HG03103 (cell line): ENCODE measurements at regions not wholly inside any gene's neighbourhood (a gene's known extent, or its start where the extent isn't known, plus 50 kb on each side); places are given as distances from the start of the nearest gene placed in this dataset.
"Not testable (repeated sequence)": the region's sequence is repeated elsewhere in the genome, so short reads cannot be mapped to it uniquely, and the experiment has no call there.

Experiments
- ATAC-seq: cut with Tn5 transposase; IDR thresholded peaks from one replicate; pipeline ENCODE4 v1.9.1; 2021; ENCODE audit warnings: low read depth; ENCODE audit not compliant: unreplicated experiment

GRCh38 chr12:70008944-70009343 lies 183.9 kb downstream of the MYRFL start:
- ATAC-seq = no peak

DNA sequence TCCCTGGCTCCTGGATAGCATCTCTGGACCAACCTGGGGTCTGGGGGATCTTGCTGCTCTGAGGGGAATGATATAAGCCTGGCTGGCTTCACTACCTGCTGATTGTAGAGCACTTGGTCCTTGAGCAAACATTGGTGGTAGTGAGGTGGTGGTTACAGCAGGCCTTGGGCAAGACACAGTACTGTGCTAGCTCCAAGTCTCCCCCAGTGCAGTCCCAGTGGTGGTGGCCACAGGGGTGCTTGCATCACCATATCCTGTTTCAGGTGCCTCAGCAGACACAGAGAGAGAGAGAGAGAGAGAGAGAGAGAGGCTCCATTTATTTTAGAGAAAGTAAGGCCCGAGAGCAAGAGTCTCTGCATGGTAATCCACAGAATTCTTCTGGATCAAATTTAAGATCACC lies 186.3 kb downstream of the MYRFL start:
- ATAC-seq = no peak

DNA sequence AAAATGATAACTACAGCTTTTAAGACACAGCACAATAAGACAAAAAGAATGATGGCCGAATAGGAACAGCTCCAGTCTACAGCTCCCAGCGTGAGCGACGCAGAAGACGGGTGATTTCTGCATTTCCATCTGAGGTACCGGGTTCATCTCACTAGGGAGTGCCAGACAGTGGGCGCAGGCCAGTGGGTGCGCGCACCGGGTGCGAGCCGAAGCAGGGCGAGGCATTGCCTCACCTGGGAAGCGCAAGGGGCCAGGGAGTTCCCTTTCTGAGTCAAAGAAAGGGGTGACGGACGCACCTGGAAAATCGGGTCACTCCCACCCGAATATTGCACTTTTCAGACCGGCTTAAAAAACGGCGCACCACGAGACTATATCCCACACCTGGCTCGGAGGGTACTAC lies 188.0 kb downstream of the MYRFL start:
- not testable (repeated sequence) for ATAC-seq

- no peak for ATAC-seq
Observed at GRCh38 chr12:70028515-70028914, 203.5 kb downstream of the MYRFL start.

DNA sequence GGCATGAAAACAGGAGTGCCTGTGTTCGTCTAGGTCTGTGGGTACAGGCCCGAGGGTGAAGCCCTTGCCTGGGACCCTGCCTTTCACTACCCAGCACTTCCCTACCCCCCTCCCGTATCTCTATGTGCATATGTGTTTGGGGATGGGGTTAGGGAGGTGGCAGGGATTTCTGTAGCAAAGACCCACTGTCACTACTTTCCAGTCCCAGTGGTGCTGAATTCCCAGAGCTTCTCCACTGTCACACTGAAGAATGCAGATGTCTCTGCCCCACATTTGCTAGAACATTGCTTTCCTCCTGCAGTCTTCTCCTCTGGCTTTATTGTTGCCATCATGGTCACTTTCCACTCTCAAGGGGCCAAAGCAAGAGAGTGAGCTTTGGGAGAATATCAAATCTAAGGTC lies 203.9 kb downstream of the MYRFL start:
- no peak for ATAC-seq

DNA sequence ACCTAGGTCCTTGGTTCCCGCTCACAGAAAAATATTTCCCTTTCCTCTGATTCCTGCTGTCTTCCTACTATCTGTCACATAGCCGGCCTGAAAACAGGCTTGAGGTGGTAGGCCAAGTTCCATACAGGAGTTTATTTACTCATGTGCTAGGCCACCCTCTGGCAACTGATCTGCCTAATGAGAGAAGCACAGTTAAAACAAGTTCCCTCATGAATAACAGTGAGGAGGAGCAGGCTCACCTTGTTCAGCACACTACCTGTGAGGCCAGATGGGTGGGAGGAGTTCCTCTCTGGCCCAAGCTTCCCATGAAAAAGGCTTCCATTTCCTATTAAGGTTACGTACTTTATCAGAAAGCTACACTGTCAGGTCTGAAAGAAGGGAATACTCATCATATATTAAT lies 206.0 kb downstream of the MYRFL start:
- ATAC-seq = no peak

DNA sequence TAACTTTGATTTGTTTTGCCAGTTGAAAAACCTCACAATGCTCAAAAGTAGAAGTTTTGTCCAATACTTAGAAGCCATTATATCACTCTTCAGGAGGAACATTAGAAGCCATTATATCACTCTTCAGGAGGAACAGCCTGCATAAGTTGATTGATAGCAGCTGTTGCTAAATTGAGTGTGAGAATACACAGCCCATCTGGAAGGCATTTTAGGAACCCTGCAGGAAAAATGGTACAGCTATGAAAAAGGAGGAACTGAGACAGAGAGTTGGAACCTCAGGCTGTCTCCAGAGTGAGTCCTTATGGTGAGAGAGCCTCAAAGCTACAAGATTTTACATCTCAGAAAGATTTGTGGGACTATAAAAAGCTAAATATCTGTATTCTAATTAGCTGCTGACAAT lies 207.0 kb downstream of the MYRFL start:
- ATAC-seq = no peak

- ATAC-seq = no peak
Observed at GRCh38 chr12:70033310-70033709, 208.3 kb downstream of the MYRFL start.

DNA sequence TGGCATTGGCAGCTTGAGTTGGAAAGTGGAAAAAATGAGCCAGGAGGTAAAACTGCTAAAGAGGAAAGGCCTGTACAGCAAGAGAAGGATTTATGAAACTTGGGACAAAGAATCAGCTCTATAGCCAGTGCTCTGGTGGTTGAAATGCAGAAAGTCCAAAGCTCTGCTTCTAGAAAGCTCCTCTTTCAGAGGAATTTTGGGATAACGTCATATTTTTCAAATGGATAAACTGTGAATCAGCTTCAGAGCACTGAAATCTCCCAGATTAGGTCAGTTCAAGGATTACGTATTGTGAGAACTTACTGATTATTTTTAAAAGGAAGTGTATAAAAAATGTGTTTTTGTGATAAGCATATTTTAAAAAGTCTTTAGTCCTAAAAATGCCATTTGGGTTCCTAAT lies 203.1 kb upstream of the CNOT2 start:
- no peak for ATAC-seq

GRCh38 chr12:70042675-70043074 lies 200.6 kb upstream of the CNOT2 start:
- ATAC-seq = no peak

GRCh38 chr12:70043490-70044138 lies 199.6 kb upstream of the CNOT2 start:
- no peak for ATAC-seq

DNA sequence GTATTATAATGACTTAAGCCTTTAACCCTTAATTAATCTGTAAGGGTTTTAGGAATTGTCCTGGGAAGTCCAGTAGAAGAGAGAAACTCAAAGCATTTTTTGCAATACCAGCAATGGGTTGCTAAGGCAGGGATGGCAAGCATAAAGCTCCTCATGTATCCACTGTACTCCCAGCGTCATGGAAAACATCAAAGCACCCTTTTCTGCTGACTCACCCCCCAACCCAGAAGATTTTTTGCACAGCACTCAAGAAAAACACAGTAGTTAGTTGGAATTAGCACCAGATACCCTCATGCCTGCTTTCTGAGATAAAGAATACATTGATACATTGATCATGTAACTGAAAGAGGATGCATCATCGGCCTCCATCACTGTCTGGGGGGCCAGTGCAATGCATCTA lies 199.1 kb upstream of the CNOT2 start:
- no peak for ATAC-seq

DNA sequence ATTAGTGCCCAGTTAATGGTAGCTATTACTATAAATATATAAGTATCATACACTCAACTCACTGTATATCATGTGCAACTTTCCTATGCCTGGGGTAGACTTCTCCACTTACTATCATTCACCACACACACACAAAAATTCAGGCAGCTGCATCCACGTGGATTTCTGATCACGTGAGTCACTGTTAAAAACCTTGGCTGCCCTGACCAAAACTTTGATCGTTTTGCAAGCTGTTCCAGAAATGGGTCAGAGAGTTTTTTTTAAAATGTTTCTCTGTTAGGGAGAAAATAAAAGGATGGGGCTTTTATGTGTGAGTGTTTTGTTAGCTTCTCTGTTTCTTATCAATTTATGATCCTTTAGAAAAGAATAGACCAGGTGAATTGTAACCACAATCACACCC lies 198.2 kb upstream of the CNOT2 start:
- no peak for ATAC-seq

GRCh38 chr12:70045514-70045913 lies 197.7 kb upstream of the CNOT2 start:
- ATAC-seq = no peak

DNA sequence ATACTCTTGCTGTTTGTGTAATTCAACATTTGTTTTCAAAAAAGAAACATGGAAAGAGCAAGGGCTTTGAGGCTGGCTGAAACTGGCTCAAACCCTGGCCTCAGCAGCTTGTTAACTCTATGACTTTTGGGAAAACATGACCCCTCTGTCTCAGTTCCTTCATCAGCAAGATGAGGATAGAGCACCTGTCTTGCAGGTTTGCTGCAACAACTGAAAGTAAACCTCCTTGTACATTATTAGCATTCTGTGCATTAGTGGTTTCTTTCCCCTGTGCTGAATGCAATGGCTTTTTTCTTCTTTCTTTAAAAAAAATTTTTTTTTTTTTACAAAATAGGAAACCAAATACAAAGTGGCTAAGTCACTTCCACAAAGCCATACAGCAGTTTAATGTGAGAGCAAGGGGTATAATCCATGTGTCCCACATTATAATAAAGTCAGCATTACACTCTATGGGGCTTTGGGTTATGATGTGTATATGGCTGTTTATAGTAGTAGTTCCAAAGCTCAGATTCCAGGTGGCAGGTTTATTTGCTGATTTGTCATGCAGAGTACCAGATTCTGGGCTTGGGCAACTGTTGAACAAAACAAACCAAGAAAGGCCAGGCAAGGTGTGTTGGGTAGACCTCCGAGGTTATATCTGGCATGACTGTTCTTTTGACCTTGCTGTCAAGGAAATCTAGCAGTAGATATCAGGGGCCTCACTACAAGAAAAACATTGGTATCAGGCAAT lies 194.5 kb upstream of the CNOT2 start:
- no peak for ATAC-seq

DNA sequence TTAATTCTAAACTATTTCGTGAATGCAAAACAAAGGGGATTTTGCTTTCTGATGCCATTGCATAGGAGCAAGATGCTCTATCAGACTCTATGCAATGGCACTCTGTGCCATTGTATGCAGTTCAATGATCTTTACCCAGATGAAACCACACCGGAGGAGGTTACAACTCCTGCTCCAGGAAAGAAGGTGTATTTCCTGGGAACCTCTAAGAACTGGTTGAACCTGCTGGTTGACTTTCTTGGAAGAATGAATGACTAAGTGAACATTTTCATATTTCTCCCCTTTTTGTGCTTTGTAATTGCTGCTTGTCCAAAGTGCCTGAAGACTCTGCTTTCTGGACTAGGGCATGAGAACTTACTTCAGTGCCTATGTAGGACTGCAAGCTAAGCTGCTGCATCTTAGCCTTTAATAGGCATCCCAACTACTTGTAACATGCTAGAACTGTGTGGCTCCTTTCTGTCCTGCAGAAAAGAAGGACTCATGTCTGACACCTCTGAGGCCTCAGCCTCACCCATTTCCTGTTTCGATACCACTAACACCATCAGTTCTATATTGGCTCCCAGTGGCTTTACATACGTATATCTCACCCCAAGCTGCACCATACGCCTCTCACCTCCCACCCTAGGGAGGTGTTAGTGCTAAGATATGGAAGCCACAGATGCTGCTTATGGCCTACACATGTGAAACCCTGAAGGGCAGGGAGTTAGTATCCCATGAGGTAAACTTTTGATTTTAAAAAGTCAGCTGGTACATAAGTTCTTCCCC lies 193.5 kb upstream of the CNOT2 start:
- peak; percentile 90 for ATAC-seq

- ATAC-seq = no peak
Observed at GRCh38 chr12:70052476-70052875, 190.8 kb upstream of the CNOT2 start.

DNA sequence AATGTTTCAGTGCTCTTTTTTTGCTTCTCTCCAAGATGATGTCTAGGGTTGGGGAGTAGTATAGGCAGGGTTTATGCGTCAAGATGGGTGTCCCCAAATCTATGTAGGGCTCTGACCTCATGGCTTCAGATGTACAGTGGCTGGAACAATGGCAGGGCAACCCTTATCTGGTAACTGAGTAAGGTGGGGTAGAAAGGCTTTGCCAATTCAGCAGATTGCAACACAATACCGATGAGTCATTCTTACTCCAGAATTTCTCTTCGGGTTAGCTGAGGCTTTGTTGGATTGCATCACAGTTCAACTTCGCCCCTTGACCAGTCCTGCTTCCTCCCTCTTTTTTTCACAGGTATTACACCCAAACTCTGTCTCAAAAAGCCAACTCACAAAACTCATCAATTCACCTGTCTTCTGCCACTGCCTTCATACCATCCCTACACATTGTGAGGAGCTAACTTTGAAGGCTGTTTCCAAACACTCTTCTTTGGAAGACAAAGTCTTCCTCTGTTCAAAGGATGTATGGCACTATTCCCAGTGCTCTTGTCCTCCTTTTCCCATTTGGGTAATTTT lies 190.2 kb upstream of the CNOT2 start:
- ATAC-seq = no peak

DNA sequence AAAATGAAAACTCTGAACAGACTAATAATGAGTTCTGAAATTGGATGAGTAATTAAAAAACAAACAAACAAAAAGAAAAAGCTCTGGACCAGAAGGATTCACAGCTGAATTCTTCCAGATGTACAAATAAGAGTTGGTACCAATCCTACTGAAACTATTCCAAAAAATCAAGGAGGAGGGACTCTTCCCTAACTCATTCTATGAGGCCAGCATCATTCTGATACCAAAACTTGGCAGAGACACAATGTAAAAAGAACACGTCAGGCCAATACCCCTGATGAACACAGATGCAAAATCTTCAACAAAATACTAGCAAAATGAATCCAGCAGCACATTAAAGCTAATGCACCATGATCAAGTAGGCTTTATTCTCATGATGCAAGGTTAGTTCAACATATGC lies 183.9 kb upstream of the CNOT2 start:
- no peak for ATAC-seq

GRCh38 chr12:70060634-70061033 lies 182.6 kb upstream of the CNOT2 start:
- no peak for ATAC-seq

DNA sequence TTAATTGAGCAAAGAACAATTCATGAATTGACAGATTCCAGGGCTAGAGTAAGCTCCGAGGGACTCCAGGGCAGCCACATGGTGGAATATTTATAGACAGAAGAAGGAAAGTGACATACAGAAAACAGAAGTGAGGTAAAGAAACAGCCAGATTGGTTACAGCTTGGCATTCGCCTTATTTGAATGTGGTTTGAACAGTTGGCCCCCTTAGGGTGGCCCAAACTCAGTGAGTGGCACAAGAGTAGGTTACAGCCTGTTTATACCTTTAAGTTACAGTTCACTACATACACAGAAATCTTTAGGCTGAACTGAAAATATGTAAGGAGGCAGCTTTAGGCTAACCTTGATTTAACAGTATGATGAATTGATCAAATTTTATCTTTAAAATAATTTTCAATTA lies 174.5 kb upstream of the CNOT2 start:
- no peak for ATAC-seq
